Amygdala (tissue), 56 donors: ENCODE measurements at regions not wholly inside any gene's neighbourhood (a gene's known extent, or its start where the extent isn't known, plus 50 kb on each side); places are given as distances from the start of the nearest gene placed in this dataset.

ENCODE experiments used
- DNase-seq, 56 donors: peaks; one replicate each; lab custom pipeline; 2025; lab: John Stamatoyannopoulos, UW

- DNase-seq, result peak in 12 of 56 donors; percentile 2 to 59 (median 7)
Observed at GRCh38 chr18:11553098-11553940, 56.1 kb upstream of the SLC35G4 start.

DNA sequence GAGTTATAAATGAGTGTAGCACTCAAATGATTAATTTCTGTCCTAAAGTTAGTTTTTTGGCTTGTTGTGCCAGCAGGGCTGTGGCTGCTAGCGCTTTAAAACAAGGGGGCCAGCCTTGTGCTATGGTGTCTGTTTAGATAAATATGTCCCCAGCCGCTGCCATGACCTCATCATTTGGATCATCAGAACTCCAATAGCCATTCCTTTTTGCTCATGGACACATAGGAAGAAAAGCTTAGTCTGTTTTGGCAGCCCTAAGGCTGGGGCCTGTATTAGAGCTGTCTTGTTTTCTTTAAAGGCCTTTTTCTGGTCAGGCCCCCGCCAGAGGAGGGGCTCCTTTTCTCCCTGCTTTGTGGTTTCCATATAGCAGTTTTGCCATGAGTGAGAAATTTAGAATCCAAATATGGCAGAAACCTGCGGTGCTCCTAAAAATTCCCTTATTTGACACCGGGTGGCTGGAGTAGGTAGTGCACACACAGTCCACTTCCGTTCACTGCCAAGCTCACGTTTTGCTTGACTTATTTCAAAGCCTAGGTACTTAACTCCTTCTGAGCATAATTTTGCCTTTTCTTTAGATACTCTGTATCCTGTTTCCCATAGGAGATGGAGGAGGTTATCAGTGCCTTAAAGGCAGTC lies 60.4 kb upstream of the SLC35G4 start:
- no peak for DNase-seq

DNA sequence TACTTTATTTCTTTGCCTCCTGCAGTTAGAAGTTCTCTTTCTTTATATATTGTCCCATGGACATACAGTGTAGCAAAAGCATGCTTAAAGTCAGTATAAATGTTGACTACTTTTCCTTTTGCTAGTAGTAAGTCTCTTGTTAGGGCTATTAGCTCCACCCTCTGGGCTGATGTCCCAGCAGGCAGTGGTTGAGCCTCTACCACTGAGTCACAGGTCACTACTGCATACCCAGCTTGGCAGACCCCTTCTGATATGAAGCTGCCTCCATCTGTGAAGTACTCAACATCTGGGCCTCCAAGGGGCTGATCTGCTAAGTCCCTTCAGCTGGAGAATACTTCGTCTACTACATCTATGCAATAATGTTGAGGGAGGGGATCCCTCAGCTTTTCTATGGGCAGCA lies 61.0 kb upstream of the SLC35G4 start:
- DNase-seq, result no peak

DNA sequence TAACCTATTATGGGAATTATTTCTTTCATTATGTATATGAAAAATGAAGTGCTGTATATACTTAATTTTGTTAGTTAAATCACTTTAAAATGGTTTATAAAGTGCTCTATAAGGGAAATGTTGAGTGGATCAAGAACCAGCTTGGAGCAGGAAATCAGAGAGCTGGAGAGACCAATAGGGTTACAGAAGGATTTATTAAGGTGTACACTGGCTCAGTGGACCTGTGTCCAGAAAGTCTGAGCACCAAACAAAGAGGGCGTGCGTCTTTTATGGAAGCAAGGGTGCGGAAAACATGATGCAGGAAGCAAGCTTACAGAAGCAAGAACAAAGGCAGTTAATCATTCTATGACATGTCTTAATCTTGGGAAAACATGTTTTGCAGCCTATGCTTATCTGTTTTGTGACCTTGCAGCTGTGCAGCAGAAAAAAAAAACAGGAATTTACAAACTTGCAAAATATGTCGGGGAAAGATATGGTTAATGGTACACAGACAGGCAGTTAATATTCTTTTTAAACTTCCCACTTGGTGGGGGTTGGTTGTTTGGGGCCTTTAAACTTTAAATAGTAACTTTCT lies 65.2 kb upstream of the SLC35G4 start:
- no peak for DNase-seq

DNA sequence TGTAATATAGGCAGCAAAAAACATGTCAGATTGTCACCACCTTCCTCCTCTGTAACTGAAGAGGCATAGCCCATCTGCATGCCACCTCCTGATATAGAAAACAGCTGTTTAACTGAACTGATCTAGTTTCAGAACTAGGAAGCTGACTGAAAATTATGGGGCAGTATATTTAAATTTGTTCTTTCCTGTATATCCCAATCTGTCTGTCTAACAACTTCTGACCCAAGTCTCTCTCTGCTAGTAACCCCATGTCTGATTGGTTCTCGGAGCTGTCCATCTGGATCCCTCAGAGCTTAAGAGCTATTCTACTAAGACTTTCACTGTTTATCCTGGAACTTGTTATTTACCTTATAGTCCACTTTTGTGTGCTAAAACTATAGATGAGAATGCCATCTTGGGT lies 68.2 kb upstream of the SLC35G4 start:
- no peak for DNase-seq

GRCh38 chr18:11533942-11534496 lies 75.4 kb upstream of the SLC35G4 start:
- DNase-seq, result no peak

- DNase-seq, result no peak
Observed at GRCh38 chr18:11533513-11533890, 75.9 kb upstream of the SLC35G4 start.

DNA sequence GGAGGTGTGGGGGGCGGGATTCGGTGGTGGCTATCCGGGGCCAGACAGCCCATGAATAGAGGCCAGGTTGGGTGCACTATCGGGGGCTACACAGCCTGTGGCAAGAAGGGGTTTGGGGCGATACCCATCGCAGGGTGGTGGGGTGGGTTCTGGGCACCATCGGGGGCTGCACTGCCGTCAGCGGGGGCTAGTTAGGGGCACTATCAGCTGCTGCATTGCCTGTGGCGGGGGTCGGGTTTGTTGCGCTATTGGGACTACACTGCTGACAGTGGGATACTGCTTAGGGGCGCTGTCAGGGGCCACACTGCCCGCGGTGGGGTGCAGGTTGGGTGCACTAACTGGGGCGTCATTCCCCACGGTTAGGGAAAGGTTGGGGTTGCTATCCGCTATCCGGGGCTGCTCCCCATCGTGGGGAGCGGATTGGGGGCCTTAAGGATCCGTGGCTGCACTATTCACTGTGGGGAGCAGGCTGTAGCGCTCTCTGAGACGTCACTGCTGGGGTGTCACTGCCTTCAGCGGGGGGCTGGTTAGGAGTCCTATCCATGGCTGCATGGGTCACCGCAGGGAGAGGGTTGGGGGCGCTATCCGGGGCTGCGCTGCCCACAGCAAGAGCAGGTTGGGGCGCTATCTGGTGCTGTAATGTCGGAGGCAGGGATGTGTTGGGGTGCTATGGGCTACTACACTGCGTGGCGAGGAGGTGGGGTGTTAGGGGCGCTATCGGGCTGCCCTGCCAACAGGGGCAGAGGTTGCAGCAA lies 76.5 kb upstream of the SLC35G4 start:
- DNase-seq, result no peak

DNA sequence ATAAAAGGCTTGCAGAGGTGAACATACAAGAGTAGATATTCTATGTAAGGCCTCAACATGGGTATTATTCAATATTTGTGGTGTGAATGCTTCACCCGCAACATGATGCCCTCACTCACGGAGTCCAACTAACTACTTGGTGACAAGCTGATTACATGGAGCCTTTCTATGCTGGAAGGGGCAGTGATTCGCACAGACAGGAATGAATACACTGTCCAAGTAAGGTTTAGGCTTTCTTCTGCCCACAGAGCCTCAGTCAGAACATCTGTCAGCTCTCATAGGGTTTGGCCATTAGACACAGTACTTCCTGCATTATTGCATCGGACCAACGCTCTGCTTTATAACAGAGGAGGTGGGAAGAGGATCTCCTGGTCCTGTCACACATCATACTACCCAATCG lies 80.3 kb upstream of the SLC35G4 start:
- no peak for DNase-seq

DNA sequence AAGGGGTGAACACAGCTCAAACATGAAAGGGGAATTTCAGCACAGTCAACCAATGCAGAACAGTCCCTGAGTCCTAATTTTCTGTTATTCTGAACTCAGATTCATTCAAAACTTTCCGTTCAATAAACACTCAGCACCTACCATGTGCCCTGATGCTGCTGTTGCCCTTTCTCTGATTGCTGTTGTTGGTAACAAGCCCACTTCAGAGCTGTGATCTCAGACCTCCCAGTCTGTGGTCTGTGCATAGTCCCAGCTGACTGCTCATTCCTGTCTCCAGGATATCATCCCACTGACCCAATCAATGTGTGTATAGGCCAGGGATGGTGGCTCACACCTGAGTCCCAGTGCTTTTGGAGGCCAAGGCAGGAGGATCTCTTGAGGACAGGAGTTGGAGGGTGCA lies 82.7 kb upstream of the SLC35G4 start:
- DNase-seq, result no peak

GRCh38 chr18:11523804-11524203 lies 85.6 kb upstream of the SLC35G4 start:
- DNase-seq, result no peak

- DNase-seq, result no peak
Observed at GRCh38 chr18:11522992-11523391, 86.4 kb upstream of the SLC35G4 start.

DNA sequence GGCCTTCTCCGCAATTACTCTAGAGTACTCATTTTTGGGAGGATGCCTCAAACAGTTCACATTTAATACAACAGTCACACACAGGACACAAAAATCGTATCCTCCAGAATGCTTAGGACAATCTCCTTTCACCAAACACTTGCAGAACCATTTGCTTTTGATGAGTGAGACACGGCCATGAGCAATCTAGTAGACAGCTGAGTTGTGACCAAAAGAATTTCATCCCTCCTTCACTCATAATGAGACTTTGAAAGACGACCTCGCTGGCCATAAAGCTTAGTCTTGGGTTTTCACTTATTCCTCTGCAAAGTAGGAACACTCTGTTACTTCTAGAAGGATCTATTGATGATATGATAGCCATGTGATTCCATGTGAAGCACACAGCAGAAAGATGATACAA lies 87.5 kb upstream of the SLC35G4 start:
- no peak for DNase-seq

GRCh38 chr18:11520536-11520935 lies 88.9 kb upstream of the SLC35G4 start:
- no peak for DNase-seq

DNA sequence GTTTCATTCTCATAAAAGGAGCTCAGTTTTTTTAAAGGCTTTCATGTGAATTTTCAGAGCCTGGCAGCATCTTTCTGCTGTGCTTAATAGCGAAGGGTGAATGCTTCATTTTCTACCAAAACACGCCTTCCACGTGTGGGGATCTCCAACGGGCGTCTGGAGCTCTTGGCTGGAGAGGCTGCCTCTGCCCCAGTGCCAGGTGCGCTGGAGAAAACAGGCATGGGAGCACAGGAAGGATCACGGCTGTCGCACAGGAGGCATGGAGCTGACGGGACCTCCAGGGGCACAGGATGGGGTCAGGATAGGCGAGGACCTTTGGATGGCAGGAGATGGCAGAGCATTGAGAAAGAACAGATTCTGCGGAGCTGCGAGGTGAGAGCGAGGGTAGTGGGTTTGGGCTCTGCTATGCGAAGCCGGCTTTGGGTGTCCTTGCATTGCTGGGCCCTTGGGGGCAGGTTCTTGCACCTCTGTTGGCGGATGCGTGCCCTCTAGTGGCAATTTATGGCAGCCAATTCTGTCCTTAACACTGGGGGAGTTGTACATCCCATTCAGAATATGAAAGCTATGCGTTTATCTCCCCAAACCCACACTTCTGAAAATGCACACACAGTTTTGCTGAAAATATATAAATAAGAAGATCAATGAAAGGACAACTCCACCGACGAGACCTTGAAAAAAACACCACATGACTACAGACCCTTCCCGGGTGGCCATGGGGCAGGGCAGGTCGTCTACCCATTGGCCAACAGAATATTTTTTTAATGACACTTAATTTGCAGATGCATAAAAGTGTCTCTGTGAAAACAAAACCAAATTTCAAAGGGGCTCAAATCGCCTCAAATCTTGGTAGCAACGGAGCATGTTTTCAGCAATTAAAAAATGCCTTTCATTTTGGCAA lies 90.4 kb upstream of the SLC35G4 start:
- DNase-seq, result peak in 19 of 56 donors; percentile 2 to 46 (median 7)

DNA sequence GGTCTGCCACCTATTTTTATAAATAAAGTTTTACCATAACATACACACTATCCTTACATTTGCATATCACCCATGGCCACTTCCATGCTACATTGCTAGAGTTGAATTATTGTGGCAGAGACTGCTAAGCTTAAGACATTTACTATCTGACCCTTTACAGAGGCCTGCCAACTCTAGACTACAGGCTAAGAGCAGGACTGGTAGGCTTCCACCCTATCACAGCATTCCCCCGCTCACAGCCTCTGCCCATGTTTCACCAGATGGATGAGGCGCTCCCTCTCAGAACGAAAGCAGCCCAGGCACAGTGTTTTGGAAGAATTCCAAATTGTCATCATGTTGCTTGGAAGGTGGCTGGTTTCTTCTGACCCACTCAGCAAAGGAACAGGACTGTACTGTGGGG lies 91.7 kb upstream of the SLC35G4 start:
- DNase-seq, result no peak

GRCh38 chr18:11516751-11517503 lies 92.5 kb upstream of the SLC35G4 start:
- DNase-seq, result no peak

DNA sequence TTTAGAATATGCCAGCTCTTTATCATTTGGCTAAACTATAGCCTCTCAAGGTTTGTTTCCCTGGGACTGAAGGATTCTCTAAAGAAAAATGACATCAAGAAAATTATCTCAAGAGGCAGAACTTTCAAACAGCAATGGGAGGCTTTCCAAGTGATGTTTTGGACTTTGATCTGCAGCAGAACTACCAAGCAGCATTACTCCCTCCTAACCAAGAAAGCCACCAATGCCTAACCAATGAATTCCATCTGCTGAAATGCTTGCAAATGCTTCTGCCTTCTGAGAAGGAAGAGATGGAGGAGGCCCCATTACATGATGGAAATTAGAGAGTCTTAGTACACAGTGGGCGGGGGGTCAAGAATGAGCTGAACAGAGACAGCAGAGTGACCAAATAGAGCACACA lies 95.1 kb upstream of the SLC35G4 start:
- no peak for DNase-seq
